VCaP (cell line): ENCODE measurements at regions not wholly inside any gene's neighbourhood (a gene's known extent, or its start where the extent isn't known, plus 50 kb on each side); places are given as distances from the start of the nearest gene placed in this dataset.

Experiments
- H3K27ac ChIP-seq: fragments of 450-650 bp; 2 replicates; pipeline ENCODE4 v1.5.1; 2017
- TF ChIP-seq, protein P1 (sequence below): fragments of 450-650 bp; conservative IDR thresholded peaks from 2 replicates; pipeline ENCODE4 v1.5.1; 2017; ENCODE audit warnings: mild to moderate bottlenecking, moderate library complexity

DNA sequence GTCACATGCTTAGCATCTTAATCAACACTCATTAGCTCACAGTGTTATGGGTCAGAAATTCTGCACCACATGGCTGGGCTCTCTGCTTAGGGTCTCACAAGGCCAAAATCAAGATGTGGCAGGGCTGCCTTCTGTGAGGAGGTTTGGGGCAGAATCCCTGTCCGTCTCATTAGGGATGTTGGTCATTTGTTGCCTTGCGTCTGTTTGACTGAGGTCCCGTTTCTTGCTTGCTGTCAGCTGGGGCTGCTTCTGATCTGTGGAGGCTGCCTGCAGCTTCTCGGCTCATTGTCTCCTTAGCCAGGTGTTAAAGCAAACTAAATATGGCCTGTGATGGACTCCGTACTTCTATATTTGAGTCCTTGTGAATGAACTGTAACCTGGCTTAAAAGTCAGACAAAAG, 146.5 kb downstream of the NDUFA10 start:
- no peak overlapping the region for H3K27ac ChIP-seq

GRCh38 chr2:239876948-239877289, 148.2 kb downstream of the NDUFA10 start:
- TF ChIP-seq, protein P1, sequence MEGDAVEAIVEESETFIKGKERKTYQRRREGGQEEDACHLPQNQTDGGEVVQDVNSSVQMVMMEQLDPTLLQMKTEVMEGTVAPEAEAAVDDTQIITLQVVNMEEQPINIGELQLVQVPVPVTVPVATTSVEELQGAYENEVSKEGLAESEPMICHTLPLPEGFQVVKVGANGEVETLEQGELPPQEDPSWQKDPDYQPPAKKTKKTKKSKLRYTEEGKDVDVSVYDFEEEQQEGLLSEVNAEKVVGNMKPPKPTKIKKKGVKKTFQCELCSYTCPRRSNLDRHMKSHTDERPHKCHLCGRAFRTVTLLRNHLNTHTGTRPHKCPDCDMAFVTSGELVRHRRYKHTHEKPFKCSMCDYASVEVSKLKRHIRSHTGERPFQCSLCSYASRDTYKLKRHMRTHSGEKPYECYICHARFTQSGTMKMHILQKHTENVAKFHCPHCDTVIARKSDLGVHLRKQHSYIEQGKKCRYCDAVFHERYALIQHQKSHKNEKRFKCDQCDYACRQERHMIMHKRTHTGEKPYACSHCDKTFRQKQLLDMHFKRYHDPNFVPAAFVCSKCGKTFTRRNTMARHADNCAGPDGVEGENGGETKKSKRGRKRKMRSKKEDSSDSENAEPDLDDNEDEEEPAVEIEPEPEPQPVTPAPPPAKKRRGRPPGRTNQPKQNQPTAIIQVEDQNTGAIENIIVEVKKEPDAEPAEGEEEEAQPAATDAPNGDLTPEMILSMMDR: no peak
- no peak overlapping the region for H3K27ac ChIP-seq

More for the DNA sequence above, 146.5 kb downstream of the NDUFA10 start:
- TF ChIP-seq, protein P1: no peak

DNA sequence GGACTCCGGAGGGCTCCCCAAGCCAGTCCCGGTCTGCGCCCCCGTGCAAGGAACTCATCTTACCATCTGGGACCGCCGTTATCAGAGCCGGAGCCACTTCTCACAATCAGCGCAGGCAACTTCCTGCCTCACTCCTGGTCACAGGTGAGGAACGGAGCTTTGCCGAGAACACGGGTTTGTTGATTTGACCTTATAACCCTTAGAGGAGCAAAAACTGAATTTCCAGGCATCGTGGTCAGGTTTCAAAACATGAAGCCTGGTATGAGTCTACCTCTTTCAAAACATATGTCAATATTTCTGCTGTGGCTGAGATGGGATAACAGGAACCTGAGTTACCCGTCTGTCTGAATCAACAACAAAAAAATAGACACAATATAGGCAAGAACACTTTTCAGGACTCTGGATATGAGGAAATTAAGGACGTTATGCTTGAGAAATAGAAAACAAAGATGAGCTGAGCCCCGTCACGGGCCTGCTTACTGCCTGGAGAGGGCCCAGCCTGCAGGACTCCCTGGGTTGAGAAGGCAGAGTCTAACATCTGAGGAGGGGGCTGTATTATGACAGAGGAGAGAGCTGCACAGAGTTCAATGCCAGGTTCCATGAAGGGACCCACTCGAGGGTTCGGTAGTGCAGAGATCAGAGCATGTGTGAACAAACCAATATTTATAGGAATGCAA, 148.7 kb downstream of the NDUFA10 start:
- TF ChIP-seq, protein P1: no peak
- no peak overlapping the region for H3K27ac ChIP-seq

GRCh38 chr2:239874636-239875356, 150.3 kb downstream of the NDUFA10 start:
- H3K27ac ChIP-seq: no peak overlapping the region
- TF ChIP-seq, protein P1: no peak

DNA sequence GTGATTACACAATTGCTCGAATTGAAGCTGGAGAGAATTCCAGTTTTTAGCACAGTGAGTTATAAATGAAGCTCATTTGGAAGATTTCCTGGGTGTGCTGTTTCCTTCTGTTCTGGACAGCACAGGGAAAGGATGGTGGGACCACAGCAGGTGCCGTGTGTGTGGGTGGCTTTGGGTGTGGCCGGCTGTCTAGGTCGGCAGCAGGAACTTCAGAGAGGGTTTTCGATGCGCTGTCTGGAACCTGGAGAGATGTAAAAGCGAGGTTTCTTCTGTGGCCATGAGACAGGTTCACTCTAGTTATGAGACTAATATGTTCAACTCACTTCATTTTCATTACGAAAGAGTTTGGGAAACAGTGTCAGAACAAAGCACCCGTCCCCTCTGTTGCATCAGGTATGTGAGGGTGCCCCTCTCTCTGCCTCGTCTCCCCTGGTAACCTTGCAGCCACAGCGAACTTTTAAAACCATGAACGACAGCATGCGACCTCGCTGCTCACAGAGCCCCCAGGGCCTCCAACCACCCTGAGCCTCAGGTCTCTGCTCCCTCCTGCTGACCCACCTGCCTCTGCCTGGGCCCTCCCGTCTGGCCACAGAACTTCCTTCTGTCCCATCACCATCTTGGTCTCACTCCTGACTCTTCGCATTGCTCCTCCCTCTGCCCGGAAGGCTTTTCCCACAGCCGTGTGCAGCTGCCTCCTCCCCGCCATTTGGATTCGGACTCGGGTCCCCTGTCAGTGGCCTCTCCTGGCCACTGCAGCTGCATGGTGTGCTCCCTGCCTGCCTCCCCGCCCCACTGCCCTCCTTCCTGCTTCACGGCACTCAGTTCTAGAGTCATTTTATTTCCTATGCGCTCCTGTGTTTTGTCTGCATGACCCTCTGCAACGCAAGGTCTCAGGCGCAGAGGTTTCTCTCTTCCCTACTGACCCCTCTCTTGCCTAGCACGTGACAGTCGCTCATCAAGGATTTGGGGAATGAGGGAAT, 151.2 kb downstream of the NDUFA10 start:
- no peak overlapping the region for H3K27ac ChIP-seq
- TF ChIP-seq, protein P1: no peak

DNA sequence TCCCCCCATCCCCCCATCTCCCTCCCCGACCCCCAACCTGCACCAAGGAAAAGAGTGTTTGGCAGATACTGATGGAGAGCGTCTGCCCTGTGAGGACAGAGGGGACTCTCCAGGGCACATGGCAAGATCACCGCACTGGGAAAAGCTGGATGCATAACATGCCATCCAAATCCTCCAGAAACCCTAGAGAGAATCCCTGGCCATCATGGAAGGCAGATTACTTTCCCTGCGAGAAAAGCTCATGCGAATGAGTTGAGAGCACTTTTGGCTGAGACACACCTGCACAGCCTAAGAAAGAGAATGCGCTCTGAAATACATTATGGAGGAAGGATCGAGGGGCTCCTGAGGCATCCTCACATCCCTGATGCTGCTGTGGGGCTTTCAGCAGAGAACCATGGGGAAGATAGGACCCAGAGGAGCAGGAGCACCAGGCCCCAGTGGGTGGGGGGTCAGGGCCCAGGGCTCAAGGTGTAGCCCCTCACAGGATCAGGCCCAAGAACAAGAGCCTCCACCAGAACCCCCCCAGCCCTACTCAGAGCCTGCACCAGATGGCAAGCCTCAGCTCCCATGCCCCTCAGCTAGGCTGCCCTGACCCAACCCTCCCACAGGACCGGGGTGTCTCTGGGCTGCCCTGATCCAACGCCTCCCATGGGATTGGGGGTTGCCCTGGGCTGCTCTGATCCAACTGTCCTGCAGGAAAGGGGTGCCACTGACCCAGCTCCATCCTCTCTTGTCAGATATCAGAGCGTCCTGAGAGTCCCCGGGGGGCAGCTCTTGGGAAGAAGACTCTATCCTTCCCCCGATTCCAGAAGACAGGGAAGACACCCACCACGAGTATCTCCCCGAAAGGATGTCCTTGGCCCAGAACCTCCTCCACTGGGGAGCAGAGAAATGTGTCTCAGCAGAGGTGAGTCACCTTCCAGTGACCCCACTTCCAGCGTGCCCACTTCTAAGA, 153.4 kb downstream of the NDUFA10 start:
- TF ChIP-seq, protein P1: no peak
- H3K27ac ChIP-seq: no peak overlapping the region
